ENCODE measurements at regions not wholly inside any gene's neighbourhood (a gene's known extent, or its start where the extent isn't known, plus 50 kb on each side); places are given as distances from the start of the nearest gene placed in this dataset.

DNA sequence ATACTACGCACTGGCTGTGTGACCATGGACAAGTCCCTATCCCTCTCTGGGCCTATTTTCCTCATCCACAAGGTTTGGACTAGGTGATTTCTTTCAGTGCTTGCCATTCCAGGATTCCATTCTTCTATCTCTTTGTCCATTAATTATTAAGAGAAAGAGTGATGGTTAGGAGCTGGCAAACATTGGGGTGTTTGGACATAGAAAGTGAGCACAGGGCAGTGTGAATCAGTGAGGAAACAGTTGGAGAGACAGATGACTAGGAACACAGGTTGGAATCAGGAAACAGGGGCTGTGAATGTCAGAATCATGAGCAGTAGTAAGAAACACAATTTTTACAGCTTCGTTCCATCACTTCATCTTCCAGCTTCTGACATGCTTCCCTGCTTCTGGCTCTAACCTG, 211.8 kb downstream of the INSC start:
- H3K4me3 Mint-ChIP-seq, result no peak overlapping the region

DNA sequence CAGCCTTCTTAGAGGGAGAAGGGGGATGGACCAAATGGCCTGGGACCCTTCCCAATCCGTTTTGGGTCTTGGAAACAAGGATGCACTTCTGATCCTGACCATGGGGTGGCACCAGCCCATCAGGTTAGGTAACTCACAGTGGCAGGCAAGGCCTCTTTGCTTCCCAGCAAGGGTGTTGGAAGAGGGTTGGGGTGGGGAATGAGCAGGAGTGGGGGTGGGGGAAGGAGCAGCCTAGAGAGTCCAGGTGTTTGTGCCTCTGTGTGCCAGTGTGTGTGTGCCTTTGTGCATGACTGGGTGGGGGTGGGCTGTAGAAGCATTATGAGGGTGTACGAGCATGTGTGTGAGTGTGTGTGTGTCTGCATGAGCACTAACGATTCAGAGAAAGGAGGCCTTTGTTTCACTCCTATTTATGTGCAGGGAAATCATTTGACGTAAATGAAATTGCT, 213.1 kb downstream of the INSC start:
- H3K27ac Mint-ChIP-seq, result no peak overlapping the region
- TF ChIP-seq, protein P1, sequence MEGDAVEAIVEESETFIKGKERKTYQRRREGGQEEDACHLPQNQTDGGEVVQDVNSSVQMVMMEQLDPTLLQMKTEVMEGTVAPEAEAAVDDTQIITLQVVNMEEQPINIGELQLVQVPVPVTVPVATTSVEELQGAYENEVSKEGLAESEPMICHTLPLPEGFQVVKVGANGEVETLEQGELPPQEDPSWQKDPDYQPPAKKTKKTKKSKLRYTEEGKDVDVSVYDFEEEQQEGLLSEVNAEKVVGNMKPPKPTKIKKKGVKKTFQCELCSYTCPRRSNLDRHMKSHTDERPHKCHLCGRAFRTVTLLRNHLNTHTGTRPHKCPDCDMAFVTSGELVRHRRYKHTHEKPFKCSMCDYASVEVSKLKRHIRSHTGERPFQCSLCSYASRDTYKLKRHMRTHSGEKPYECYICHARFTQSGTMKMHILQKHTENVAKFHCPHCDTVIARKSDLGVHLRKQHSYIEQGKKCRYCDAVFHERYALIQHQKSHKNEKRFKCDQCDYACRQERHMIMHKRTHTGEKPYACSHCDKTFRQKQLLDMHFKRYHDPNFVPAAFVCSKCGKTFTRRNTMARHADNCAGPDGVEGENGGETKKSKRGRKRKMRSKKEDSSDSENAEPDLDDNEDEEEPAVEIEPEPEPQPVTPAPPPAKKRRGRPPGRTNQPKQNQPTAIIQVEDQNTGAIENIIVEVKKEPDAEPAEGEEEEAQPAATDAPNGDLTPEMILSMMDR (IDR thresholded peaks at IDR 0.05; ENCODE audit: unreplicated experiment), result peak; percentile 75
- H3K4me3 Mint-ChIP-seq, result no peak overlapping the region
- H3K4me1 Mint-ChIP-seq, result peaks cover 2% of the 10 kb centered on the region
- no peaks in the 10 kb centered on the region for H3K9me3 Mint-ChIP-seq
- no peaks in the 10 kb centered on the region for H3K36me3 Mint-ChIP-seq
- peak; percentile 45 to 81 for DNase-seq (ENCODE audit: low spot score in 2 of 2, unreplicated experiment in 2 of 2)
- H3K27me3 Mint-ChIP-seq (ENCODE audit: low read depth), result peaks cover 32% of the 10 kb centered on the region

More for the DNA sequence above, 211.8 kb downstream of the INSC start:
- no peaks in the 10 kb centered on the region for H3K9me3 Mint-ChIP-seq
- no peak for DNase-seq (ENCODE audit: low spot score in 2 of 2, unreplicated experiment in 2 of 2)
- no peak overlapping the region for H3K27ac Mint-ChIP-seq
- H3K36me3 Mint-ChIP-seq, result no peaks in the 10 kb centered on the region
- TF ChIP-seq, protein P1 (IDR thresholded peaks at IDR 0.05; ENCODE audit: unreplicated experiment), result no peak
- H3K27me3 Mint-ChIP-seq (ENCODE audit: low read depth), result peaks cover 40% of the 10 kb centered on the region
- H3K4me1 Mint-ChIP-seq, result peaks cover 5% of the 10 kb centered on the region

DNA sequence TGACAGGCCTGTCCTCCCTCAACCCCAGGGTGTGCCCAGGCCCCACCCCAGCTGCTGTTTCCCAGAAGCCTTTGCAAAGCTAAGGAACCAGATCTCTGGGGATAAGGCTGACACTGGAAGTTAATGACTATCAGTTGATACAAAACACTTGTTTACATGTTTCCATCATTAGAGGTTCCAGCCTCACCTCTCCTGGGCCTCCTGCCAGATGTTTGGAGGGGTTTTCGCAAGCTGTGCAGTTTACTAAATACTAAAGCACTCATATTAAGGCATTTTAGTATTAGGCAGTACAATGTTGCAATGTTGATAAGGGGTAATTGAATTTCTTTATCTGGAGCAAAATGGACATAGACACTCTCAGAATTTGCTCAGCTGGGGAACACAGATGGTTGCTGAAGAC, 218.7 kb downstream of the INSC start:
- no peak for DNase-seq (ENCODE audit: low spot score in 2 of 2, unreplicated experiment in 2 of 2)
- TF ChIP-seq, protein P1 (IDR thresholded peaks at IDR 0.05; ENCODE audit: unreplicated experiment), result no peak
- Mint-ChIP-seq H3K27me3 (ENCODE audit: low read depth) (peaks cover 10% of the 10 kb centered on the region), H3K36me3 (no peaks in the 10 kb centered on the region), H3K27ac (no peak overlapping the region), H3K4me1 (peaks cover 10% of the 10 kb centered on the region), H3K4me3 (no peak overlapping the region), H3K9me3 (peaks cover 9% of the 10 kb centered on the region)

DNA sequence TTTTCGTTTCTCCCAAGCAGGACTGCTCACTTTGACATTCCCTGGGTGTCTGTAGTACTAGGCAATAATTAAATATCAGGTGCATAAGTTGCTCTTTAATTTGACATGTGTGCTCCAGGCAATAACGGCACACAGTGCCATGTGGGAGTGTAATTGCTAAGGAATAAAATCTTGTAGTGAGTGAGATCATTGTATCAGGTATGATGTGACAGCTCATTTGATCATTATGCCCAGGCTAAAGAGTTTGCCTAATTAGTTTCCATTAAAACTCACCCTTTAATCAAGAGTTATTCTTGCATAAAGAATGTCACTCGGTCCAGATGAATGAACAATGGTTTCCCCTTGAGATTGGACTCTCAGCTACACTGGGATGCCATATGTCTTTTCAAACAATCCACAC, 220.0 kb downstream of the INSC start:
- TF ChIP-seq, protein P1 (IDR thresholded peaks at IDR 0.05; ENCODE audit: unreplicated experiment), result no peak
- peaks cover 10% of the 10 kb centered on the region for H3K4me1 Mint-ChIP-seq
- no peak overlapping the region for H3K4me3 Mint-ChIP-seq
- H3K9me3 Mint-ChIP-seq, result peaks cover 19% of the 10 kb centered on the region
- no peak for DNase-seq (ENCODE audit: low spot score in 2 of 2, unreplicated experiment in 2 of 2)
- H3K36me3 Mint-ChIP-seq, result peaks cover 2% of the 10 kb centered on the region
- peaks cover 10% of the 10 kb centered on the region for H3K27me3 Mint-ChIP-seq (ENCODE audit: low read depth)
- H3K27ac Mint-ChIP-seq, result no peak overlapping the region

DNA sequence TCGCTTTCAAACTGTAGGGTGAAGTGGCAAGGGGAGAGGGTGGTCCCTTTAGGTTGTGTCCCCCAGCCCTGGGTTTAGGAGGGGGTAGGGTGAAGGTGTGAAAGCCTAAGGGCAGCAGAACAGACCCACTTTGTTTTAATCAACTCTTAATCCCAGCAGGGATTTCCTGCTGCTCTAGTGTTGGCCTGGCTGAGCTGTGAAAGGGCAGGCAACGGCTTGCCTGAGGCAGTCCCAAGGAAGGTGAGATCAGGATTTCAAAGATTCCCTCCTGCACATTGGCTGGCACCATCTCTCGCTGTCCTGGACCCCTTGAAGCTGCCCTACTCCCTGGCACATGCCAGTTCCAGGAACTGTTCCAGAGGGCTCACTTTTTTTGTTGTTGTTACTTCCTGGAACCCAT, 221.3 kb downstream of the INSC start:
- Mint-ChIP-seq H3K36me3 (peaks cover 8% of the 10 kb centered on the region), H3K27ac (no peak overlapping the region), H3K27me3 (ENCODE audit: low read depth) (peaks cover 6% of the 10 kb centered on the region), H3K4me1 (peaks cover 10% of the 10 kb centered on the region), H3K4me3 (no peak overlapping the region), H3K9me3 (peaks cover 32% of the 10 kb centered on the region)
- no peak for DNase-seq (ENCODE audit: low spot score in 2 of 2, unreplicated experiment in 2 of 2)
- TF ChIP-seq, protein P1 (IDR thresholded peaks at IDR 0.05; ENCODE audit: unreplicated experiment), result no peak

DNA sequence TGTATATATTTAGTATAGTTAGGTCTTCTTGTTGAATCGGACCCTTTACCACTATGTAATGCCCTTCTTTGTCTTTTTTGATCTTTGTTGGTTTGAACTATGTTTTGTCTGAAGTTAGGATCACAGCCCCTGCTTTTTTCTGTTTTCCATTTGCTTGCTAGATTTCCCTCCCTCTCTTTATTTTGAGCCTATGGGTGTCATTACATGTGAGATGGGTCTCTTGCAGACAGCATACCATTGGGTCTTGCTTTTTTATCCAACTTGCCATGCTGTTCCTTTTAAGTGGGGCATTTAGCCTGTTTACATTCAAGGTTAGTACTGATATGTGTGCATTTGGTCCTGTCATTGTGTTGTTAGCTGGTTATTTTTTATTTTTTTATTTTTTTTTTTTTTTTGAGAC, 224.6 kb downstream of the INSC start:
- no peak overlapping the region for H3K27ac Mint-ChIP-seq
- DNase-seq (ENCODE audit: low spot score in 2 of 2, unreplicated experiment in 2 of 2), result no peak
- TF ChIP-seq, protein P1 (IDR thresholded peaks at IDR 0.05; ENCODE audit: unreplicated experiment), result no peak
- H3K36me3 Mint-ChIP-seq, result peaks cover 8% of the 10 kb centered on the region
- peaks cover 5% of the 10 kb centered on the region for H3K27me3 Mint-ChIP-seq (ENCODE audit: low read depth)
- H3K4me1 Mint-ChIP-seq, result peaks cover 7% of the 10 kb centered on the region
- H3K4me3 Mint-ChIP-seq, result no peak overlapping the region
- H3K9me3 Mint-ChIP-seq, result peaks cover 33% of the 10 kb centered on the region
